Breast epithelium (tissue), 3 donors: ENCODE measurements at regions not wholly inside any gene's neighbourhood (a gene's known extent, or its start where the extent isn't known, plus 50 kb on each side); places are given as distances from the start of the nearest gene placed in this dataset.

Source experiments
- POLR2A ChIP-seq: fragments of 450-650 bp; IDR thresholded peaks from one replicate; pipeline ENCODE4 v1.6.1; 2016; ENCODE audit warnings: antibody characterized with exemption, mild to moderate bottlenecking, moderate library complexity
- POLR2AphosphoS5 ChIP-seq, 3 donors: sonication (generic); formaldehyde crosslinking; IDR thresholded peaks; one replicate each; pipeline ENCODE4 v1.6.1; 2017; ENCODE audit warnings: antibody characterized with exemption in 3 of 3
- TF ChIP-seq, protein P1 (sequence below), 3 donors: fragments of 450-650 bp; IDR thresholded peaks; one replicate each; pipeline ENCODE4 v1.5.1; 2016 to 2017; ENCODE audit warnings: antibody characterized with exemption in 3 of 3, mild to moderate bottlenecking in 3 of 3, moderate library complexity in 3 of 3

DNA sequence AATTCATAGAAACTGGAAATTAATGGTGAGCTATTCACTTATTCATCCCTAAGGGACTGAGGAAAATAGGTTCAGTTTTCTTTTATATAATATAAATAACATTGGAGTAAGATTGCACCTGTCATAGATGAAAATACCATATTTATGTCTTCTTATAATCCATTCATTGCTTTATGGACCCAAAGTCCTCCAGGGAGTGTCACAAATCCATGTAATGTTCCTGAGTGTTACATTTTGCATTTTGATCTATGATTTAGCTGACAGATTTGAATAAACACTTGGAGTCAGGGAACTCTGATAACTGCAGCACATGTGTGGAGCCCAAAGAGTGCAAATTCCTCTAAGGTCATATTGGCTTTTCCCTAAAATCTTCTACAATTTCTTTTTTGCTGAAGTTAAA is 484.3 kb downstream of the MDFIC start:
- TF ChIP-seq, protein P1, sequence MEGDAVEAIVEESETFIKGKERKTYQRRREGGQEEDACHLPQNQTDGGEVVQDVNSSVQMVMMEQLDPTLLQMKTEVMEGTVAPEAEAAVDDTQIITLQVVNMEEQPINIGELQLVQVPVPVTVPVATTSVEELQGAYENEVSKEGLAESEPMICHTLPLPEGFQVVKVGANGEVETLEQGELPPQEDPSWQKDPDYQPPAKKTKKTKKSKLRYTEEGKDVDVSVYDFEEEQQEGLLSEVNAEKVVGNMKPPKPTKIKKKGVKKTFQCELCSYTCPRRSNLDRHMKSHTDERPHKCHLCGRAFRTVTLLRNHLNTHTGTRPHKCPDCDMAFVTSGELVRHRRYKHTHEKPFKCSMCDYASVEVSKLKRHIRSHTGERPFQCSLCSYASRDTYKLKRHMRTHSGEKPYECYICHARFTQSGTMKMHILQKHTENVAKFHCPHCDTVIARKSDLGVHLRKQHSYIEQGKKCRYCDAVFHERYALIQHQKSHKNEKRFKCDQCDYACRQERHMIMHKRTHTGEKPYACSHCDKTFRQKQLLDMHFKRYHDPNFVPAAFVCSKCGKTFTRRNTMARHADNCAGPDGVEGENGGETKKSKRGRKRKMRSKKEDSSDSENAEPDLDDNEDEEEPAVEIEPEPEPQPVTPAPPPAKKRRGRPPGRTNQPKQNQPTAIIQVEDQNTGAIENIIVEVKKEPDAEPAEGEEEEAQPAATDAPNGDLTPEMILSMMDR (IDR thresholded peaks at IDR 0.05): no peak
- no peak for TF ChIP-seq POLR2AphosphoS5 (IDR thresholded peaks at IDR 0.05)
- TF ChIP-seq POLR2A: no peak
